ENCODE measurements at regions not wholly inside any gene's neighbourhood (a gene's known extent, or its start where the extent isn't known, plus 50 kb on each side); places are given as distances from the start of the nearest gene placed in this dataset.
"Not testable (repeated sequence)": the region's sequence is repeated elsewhere in the genome, so short reads cannot be mapped to it uniquely, and the experiment has no call there.

- H3K36me3 ChIP-seq: no peaks in the 10 kb centered on the region
- no peak overlapping the region for H3K27ac ChIP-seq
- ATAC-seq (no peak), DNase-seq (no peak)
- TF ChIP-seq POLR2A (IDR thresholded peaks at IDR 0.05): no peak
- TF ChIP-seq CTCF (IDR thresholded peaks at IDR 0.05): no peak
- no peaks in the 10 kb centered on the region for H3K4me1 ChIP-seq
- H3K9me3 ChIP-seq: peaks cover 0 to 10% (median 0%) of the 10 kb centered on the region in 12 donors
- intact Hi-C loops (cut with DNase I): no loop called here
- WGBS, 4 donors: 80 to 88% (median 83%) methylated on average over 10 to 11 of the region's 11 CpGs
- no peaks in the 10 kb centered on the region for H3K27me3 ChIP-seq
- H3K4me3 ChIP-seq: no peak overlapping the region
Observed at GRCh38 chr10:130265542-130265941, 129.4 kb downstream of the GLRX3 start.

- Histone ChIP-seq H3K4me3 (no peak overlapping the region), H3K4me1 (no peaks in the 10 kb centered on the region), H3K9me3 (peaks cover 0 to 100% (median 90%) of the 10 kb centered on the region in 12 donors), H3K27me3 (no peaks in the 10 kb centered on the region), H3K36me3 (no peaks in the 10 kb centered on the region), H3K27ac (no peak overlapping the region)
- ATAC-seq (no peak), DNase-seq (no peak)
- intact Hi-C loops (cut with DNase I): no loop called here
- TF ChIP-seq POLR2A (IDR thresholded peaks at IDR 0.05): no peak
- no peak for TF ChIP-seq CTCF (IDR thresholded peaks at IDR 0.05)
- WGBS, 4 donors: 74 to 80% (median 76%) methylated on average over 7 of the region's 7 CpGs
Observed at GRCh38 chr10:130282492-130283218, 146.5 kb downstream of the GLRX3 start.

GRCh38 chr10:130283219-130283545, 147.0 kb downstream of the GLRX3 start:
- no peak for TF ChIP-seq CTCF (IDR thresholded peaks at IDR 0.05)
- intact Hi-C loops (cut with DNase I): no loop called here
- no peak for ATAC-seq
- Histone ChIP-seq H3K27ac (no peak overlapping the region), H3K9me3 (peaks cover 0 to 100% (median 86%) of the 10 kb centered on the region in 12 donors), H3K4me1 (no peaks in the 10 kb centered on the region), H3K36me3 (no peaks in the 10 kb centered on the region), H3K4me3 (no peak overlapping the region), H3K27me3 (no peaks in the 10 kb centered on the region)
- no peak for DNase-seq
- WGBS, 4 donors: 77 to 87% (median 80%) methylated on average over 4 of the region's 4 CpGs

- H3K27ac ChIP-seq; H3K27me3 ChIP-seq; H3K4me1 ChIP-seq; intact Hi-C loops (cut with DNase I); H3K4me3 ChIP-seq; H3K36me3 ChIP-seq; DNase-seq; ATAC-seq: not testable (repeated sequence)
- WGBS, 4 donors: 82 to 92% (median 84%) methylated on average over 3 of the region's 3 CpGs
- H3K9me3 ChIP-seq: peaks cover 0 to 71% (median 39%) of the 10 kb centered on the region in 12 donors
Observed at GRCh38 chr10:130295761-130296160, 159.6 kb downstream of the GLRX3 start.

GRCh38 chr10:130300608-130301020, 164.4 kb downstream of the GLRX3 start:
- no peak for TF ChIP-seq POLR2A (IDR thresholded peaks at IDR 0.05)
- no peak for TF ChIP-seq CTCF (IDR thresholded peaks at IDR 0.05)
- Histone ChIP-seq H3K9me3 (peaks cover 0 to 64% (median 33%) of the 10 kb centered on the region in 12 donors), H3K27ac (peak overlapping the region in 9 of 12 donors; percentile 27 to 89 (median 75)), H3K36me3 (no peaks in the 10 kb centered on the region), H3K27me3 (no peaks in the 10 kb centered on the region), H3K4me3 (peak overlapping the region in 11 of 12 donors; percentile 13 to 79 (median 49)), H3K4me1 (peaks cover 0 to 10% (median 0%) of the 10 kb centered on the region in 12 donors)
- intact Hi-C loops (cut with DNase I): no loop called here
- DNase-seq (peak in 2 of 5 donors; percentile 25 to 82), ATAC-seq (peak in 3 of 4 donors; percentile 20 to 83 (median 52))
- WGBS, 4 donors: 34 to 84% (median 62%) methylated on average over 5 to 23 of the region's 23 CpGs
